Endodermal cell (in vitro differentiated cells): ENCODE measurements at regions not wholly inside any gene's neighbourhood (a gene's known extent, or its start where the extent isn't known, plus 50 kb on each side); places are given as distances from the start of the nearest gene placed in this dataset.

Source experiments
- DNase-seq: peaks from one replicate; pipeline ENCODE4 v3.0.0-alpha.2; 2017
- H3K27ac ChIP-seq: 2 replicates; pipeline ENCODE4 v1.5.1; 2013; ENCODE audit warnings: mild to moderate bottlenecking, low read depth, low read length, moderate library complexity
- H3K27me3 ChIP-seq: 2 replicates; pipeline ENCODE4 v1.6.1; 2013; ENCODE audit warnings: mild to moderate bottlenecking, low read length, moderate library complexity; ENCODE audit not compliant: insufficient read depth, control insufficient read depth, poor library complexity, severe bottlenecking
- H3K36me3 ChIP-seq: 2 replicates; pipeline ENCODE4 v1.7.0; 2013; ENCODE audit warnings: mild to moderate bottlenecking, low read length, moderate library complexity; ENCODE audit not compliant: control insufficient read depth, insufficient read depth
- H3K4me1 ChIP-seq: one replicate; pipeline ENCODE4 v1.7.0; 2013; ENCODE audit warnings: low read length; ENCODE audit not compliant: control insufficient read depth, insufficient read depth
- H3K4me3 ChIP-seq: 2 replicates; pipeline ENCODE4 v1.5.1; 2013; ENCODE audit warnings: mild to moderate bottlenecking, low read length, moderate library complexity
- H3K9ac ChIP-seq: 2 replicates; pipeline ENCODE4 v1.6.1; 2013; ENCODE audit warnings: mild to moderate bottlenecking, low read length, moderate library complexity; ENCODE audit not compliant: poor library complexity, severe bottlenecking; ENCODE audit errors: extremely low read depth
- H3K9me3 ChIP-seq: 2 replicates; pipeline ENCODE4 v1.6.1; 2013; ENCODE audit warnings: mild to moderate bottlenecking, low read length, moderate library complexity; ENCODE audit not compliant: control insufficient read depth
- H3K27ac Mint-ChIP-seq: 2 replicates; pipeline ENCODE4 v1.8.0; 2020; ENCODE audit warnings: mixed read lengths
- H3K27me3 Mint-ChIP-seq: 2 replicates; pipeline ENCODE4 v1.8.0; 2021; ENCODE audit warnings: mild to moderate bottlenecking, mixed read lengths; ENCODE audit not compliant: insufficient read depth
- H3K36me3 Mint-ChIP-seq: 2 replicates; pipeline ENCODE4 v1.8.0; 2020; ENCODE audit warnings: low read depth, mixed read lengths
- H3K4me1 Mint-ChIP-seq: 2 replicates; pipeline ENCODE4 v1.8.0; 2020; ENCODE audit warnings: mixed read lengths
- H3K4me3 Mint-ChIP-seq: 2 replicates; pipeline ENCODE4 v1.8.0; 2020; ENCODE audit warnings: mild to moderate bottlenecking, moderate library complexity, mixed read lengths
- H3K9me3 Mint-ChIP-seq: 2 replicates; pipeline ENCODE4 v1.8.0; 2020; ENCODE audit warnings: mild to moderate bottlenecking, mixed read lengths
- WGBS, 2 experiments: methylation state at CpG; one replicate each; pipeline versions ENCODE4 v1.1.5 to v1.1.7; 2013; ENCODE audit warnings: missing lambda C conversion rate in 2 of 2, mixed read lengths in 1 of 2; ENCODE audit not compliant: insufficient coverage in 1 of 2, insufficient read length in 1 of 2; 5-methylcytosine and 5-hydroxymethylcytosine counted together
- TF ChIP-seq, protein P1 (sequence below): fragments of 200-600 bp; sonication (generic); conservative IDR thresholded peaks from 2 replicates; pipeline ENCODE4 v1.5.0; 2021; ENCODE audit warnings: antibody characterized with exemption, mild to moderate bottlenecking

DNA sequence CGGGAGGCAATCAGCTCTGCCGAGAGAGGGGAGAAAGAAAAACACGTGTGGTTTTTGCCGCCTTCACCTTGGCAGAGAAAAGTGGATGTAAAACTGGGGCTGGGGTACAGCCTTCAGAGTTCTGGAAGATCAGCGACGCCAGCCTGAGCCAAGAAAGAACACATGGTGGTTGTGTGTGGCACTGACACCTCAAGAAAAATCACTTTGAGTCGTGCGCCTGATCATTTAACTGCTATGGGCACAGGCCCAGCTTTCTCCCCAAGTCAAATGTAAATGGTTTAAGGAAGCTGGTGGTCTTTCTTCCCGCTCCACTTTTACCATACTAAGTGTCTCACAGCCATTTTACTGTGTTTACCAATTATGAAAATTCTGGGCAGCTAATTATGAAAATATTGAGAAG is 461.8 kb upstream of the SOX9 start:
- Histone ChIP-seq H3K4me3 (no peak overlapping the region), H3K27ac (no peak overlapping the region), H3K9me3 (no peaks in the 10 kb centered on the region), H3K36me3 (no peaks in the 10 kb centered on the region), H3K27me3 (no peaks in the 10 kb centered on the region), H3K4me1 (no peaks in the 10 kb centered on the region), H3K9ac (no peak overlapping the region)
- DNase-seq = no peak
- H3K27ac Mint-ChIP-seq = no peak overlapping the region
- no peak overlapping the region for H3K4me3 Mint-ChIP-seq
- no peaks in the 10 kb centered on the region for H3K27me3 Mint-ChIP-seq
- 92 to 94% methylated on average over 6 to 9 of the region's 9 CpGs for WGBS, 2 experiments
- TF ChIP-seq, protein P1, sequence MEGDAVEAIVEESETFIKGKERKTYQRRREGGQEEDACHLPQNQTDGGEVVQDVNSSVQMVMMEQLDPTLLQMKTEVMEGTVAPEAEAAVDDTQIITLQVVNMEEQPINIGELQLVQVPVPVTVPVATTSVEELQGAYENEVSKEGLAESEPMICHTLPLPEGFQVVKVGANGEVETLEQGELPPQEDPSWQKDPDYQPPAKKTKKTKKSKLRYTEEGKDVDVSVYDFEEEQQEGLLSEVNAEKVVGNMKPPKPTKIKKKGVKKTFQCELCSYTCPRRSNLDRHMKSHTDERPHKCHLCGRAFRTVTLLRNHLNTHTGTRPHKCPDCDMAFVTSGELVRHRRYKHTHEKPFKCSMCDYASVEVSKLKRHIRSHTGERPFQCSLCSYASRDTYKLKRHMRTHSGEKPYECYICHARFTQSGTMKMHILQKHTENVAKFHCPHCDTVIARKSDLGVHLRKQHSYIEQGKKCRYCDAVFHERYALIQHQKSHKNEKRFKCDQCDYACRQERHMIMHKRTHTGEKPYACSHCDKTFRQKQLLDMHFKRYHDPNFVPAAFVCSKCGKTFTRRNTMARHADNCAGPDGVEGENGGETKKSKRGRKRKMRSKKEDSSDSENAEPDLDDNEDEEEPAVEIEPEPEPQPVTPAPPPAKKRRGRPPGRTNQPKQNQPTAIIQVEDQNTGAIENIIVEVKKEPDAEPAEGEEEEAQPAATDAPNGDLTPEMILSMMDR = no peak
- peaks cover 2% of the 10 kb centered on the region for H3K9me3 Mint-ChIP-seq
- H3K36me3 Mint-ChIP-seq = no peaks in the 10 kb centered on the region
- no peaks in the 10 kb centered on the region for H3K4me1 Mint-ChIP-seq

DNA sequence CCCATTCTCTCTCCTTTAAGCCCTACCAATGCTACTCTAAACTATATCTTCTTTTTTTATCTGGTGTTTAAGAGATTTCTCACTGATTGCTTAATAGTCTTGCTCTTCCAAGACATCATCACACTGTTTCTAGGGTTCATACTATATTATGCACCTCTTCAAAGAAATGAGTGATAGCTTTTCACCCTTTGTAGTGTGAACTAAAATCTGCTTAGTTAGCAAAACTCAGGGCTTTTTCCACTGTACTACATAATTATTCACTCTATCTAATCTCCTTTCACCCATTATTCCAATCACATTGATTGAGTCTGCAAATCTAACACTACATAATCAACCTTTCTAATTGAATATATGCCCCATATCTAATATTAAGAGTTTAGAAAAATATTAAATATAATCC is 456.0 kb upstream of the SOX9 start:
- H3K27me3 ChIP-seq = no peaks in the 10 kb centered on the region
- Mint-ChIP-seq H3K36me3 (no peaks in the 10 kb centered on the region), H3K9me3 (no peaks in the 10 kb centered on the region), H3K4me3 (no peak overlapping the region), H3K27ac (no peak overlapping the region), H3K27me3 (no peaks in the 10 kb centered on the region), H3K4me1 (no peaks in the 10 kb centered on the region)
- H3K27ac ChIP-seq = no peak overlapping the region
- no peaks in the 10 kb centered on the region for H3K9me3 ChIP-seq
- no peak overlapping the region for H3K9ac ChIP-seq
- H3K36me3 ChIP-seq = no peaks in the 10 kb centered on the region
- TF ChIP-seq, protein P1 = no peak
- no peaks in the 10 kb centered on the region for H3K4me1 ChIP-seq
- no peak for DNase-seq
- H3K4me3 ChIP-seq = no peak overlapping the region

DNA sequence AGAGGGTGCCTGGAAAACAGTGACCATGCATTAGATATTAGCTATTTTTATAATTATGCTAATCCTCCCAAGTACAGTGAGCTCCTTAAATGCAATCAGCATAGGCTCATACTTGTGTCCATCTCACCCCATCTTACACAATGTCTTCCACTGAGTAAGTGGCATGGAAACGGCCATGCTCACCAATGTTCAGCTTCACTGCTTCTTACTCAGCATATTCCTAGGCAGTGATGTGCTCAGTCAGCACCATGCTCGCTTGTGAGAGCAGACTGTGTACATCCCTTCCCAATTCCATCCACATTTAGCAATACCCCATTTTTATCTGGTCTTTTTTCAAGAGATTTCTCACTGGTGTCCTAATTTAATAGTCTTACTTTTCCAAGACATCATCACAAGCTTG is 454.8 kb upstream of the SOX9 start:
- WGBS, 2 experiments = 85 to 90% methylated on average over 2 of the region's 2 CpGs
- H3K27ac ChIP-seq = no peak overlapping the region
- no peaks in the 10 kb centered on the region for H3K9me3 Mint-ChIP-seq

More for the DNA sequence above, 454.8 kb upstream of the SOX9 start:
- H3K27me3 Mint-ChIP-seq = no peaks in the 10 kb centered on the region
- TF ChIP-seq, protein P1 = no peak
- H3K27ac Mint-ChIP-seq = no peak overlapping the region
- Histone ChIP-seq H3K36me3 (no peaks in the 10 kb centered on the region), H3K9me3 (no peaks in the 10 kb centered on the region), H3K4me3 (no peak overlapping the region), H3K9ac (no peak overlapping the region), H3K27me3 (no peaks in the 10 kb centered on the region), H3K4me1 (no peaks in the 10 kb centered on the region)
- H3K4me1 Mint-ChIP-seq = no peaks in the 10 kb centered on the region
- no peaks in the 10 kb centered on the region for H3K36me3 Mint-ChIP-seq
- no peak for DNase-seq
- H3K4me3 Mint-ChIP-seq = no peak overlapping the region
